H1 (cell line): ENCODE measurements at regions not wholly inside any gene's neighbourhood (a gene's known extent, or its start where the extent isn't known, plus 50 kb on each side); places are given as distances from the start of the nearest gene placed in this dataset.

Experiments
- CTCF ChIA-PET: fragments of 300-600 bp; sonication (Branson Sonifier 250); formaldehyde crosslinking; loops from one replicate; lab custom pipeline; 2021; ENCODE audit not compliant: partially characterized antibody; lab: Charles Lee
- POLR2A ChIA-PET: fragments of 300-600 bp; sonication (Branson Sonifier 250); formaldehyde crosslinking; loops from one replicate; lab custom pipeline; 2021; ENCODE audit warnings: inconsistent platforms; ENCODE audit not compliant: partially characterized antibody; lab: Charles Lee
- DNase-seq, 2 experiments: peaks; one replicate each; pipeline versions ENCODE4 v3.0.0 to v3.0.0-alpha.2; 2010 to 2022; ENCODE audit warnings: low spot score in 2 of 2, low read depth in 1 of 2, mixed read lengths in 1 of 2
- FAIRE-seq: peaks from 2 replicates; lab custom pipeline; 2011; peaks lifted over from hg19 to GRCh38; lab: Jason Lieb, UNC
- H2AFZ ChIP-seq: 2 replicates; pipeline ENCODE4 v1.8.1; 2012; ENCODE audit warnings: low read length, inconsistent platforms
- H2AK5ac ChIP-seq: 2 replicates; pipeline ENCODE4 v1.6.1; 2013; ENCODE audit warnings: low read depth, low read length
- H2BK120ac ChIP-seq: replicated peaks from 2 replicates; pipeline ENCODE3; 2013; ENCODE audit warnings: low read depth, low read length, inconsistent platforms
- H2BK12ac ChIP-seq: 2 replicates; pipeline ENCODE4 v1.6.1; 2013; ENCODE audit warnings: low read depth, low read length
- H2BK15ac ChIP-seq: 2 replicates; pipeline ENCODE4 v1.6.1; 2013; ENCODE audit warnings: low read length
- H2BK20ac ChIP-seq: 2 replicates; pipeline ENCODE4 v1.6.1; 2013; ENCODE audit warnings: low read length
- H2BK5ac ChIP-seq: 2 replicates; pipeline ENCODE4 v1.6.1; 2013; ENCODE audit warnings: low read depth, low read length
- H3K14ac ChIP-seq: 2 replicates; pipeline ENCODE4 v1.6.1; 2013; ENCODE audit warnings: inconsistent platforms; ENCODE audit not compliant: insufficient read length
- H3K18ac ChIP-seq: 2 replicates; pipeline ENCODE4 v1.6.1; 2013; ENCODE audit warnings: low read length; ENCODE audit errors: extremely low read depth
- H3K23ac ChIP-seq: 2 replicates; pipeline ENCODE4 v1.6.1; 2013; ENCODE audit warnings: inconsistent platforms; ENCODE audit not compliant: insufficient read length
- H3K23me2 ChIP-seq: 2 replicates; pipeline ENCODE4 v1.6.1; 2013; ENCODE audit warnings: low read depth, low read length
- H3K27ac ChIP-seq: 2 replicates; pipeline ENCODE4 v1.6.1; 2011; ENCODE audit warnings: low read depth, low read length, inconsistent platforms
- H3K27me3 ChIP-seq, 4 experiments: replicated peaks in 1 of 4; 1 replicate in 1 of 4; 2 replicates in 3 of 4; pipeline versions ENCODE4 v1.6.1 to v1.8.1; 2011 to 2013; ENCODE audit warnings: low read length in 3 of 4, mild to moderate bottlenecking in 3 of 4, inconsistent platforms in 2 of 4, mixed read lengths in 2 of 4, moderate library complexity in 1 of 4; ENCODE audit not compliant: control insufficient read depth in 3 of 4, insufficient read depth in 3 of 4; ENCODE audit errors: extremely low read depth in 1 of 4
- H3K36me3 ChIP-seq, 4 experiments: 2 replicates each; pipeline versions ENCODE4 v1.6.1 to v1.8.1; 2011 to 2013; ENCODE audit warnings: mild to moderate bottlenecking in 4 of 4, low read length in 3 of 4, moderate library complexity in 2 of 4, control low read depth in 1 of 4, inconsistent platforms in 1 of 4; ENCODE audit not compliant: insufficient read depth in 4 of 4, control insufficient read depth in 2 of 4
- H3K4ac ChIP-seq: replicated peaks from 2 replicates; pipeline ENCODE3; 2013; ENCODE audit warnings: low read length, low read depth, mixed read lengths, inconsistent platforms; ENCODE audit not compliant: insufficient read length
- H3K4me1 ChIP-seq, 4 experiments: replicated peaks in 1 of 4; 1 replicate in 1 of 4; 2 replicates in 3 of 4; pipeline versions ENCODE4 v1.6.1 to v1.8.1; 2011 to 2013; ENCODE audit warnings: low read length in 3 of 4, inconsistent platforms in 2 of 4, mixed read lengths in 1 of 4; ENCODE audit not compliant: insufficient read depth in 4 of 4, control insufficient read depth in 3 of 4
- H3K4me2 ChIP-seq, 2 experiments: 2 replicates each; pipeline versions ENCODE4 v1.6.1 to v1.8.1; 2011 to 2013; ENCODE audit warnings: low read depth in 2 of 2, low read length in 2 of 2, control low read depth in 1 of 2, inconsistent platforms in 1 of 2, mild to moderate bottlenecking in 1 of 2; ENCODE audit not compliant: insufficient read depth in 1 of 2
- H3K4me3 ChIP-seq, 4 experiments: fragments of 200-600, 300-600 bp in 1 of 4; sonication (generic), shearing (Covaris generic), sonication (Bioruptor Twin) in 1 of 4; 2 replicates each; pipeline versions ENCODE4 v1.5.1 to v1.8.1; 2011 to 2016; ENCODE audit warnings: low read length in 4 of 4, low read depth in 3 of 4, control low read depth in 2 of 4, inconsistent platforms in 2 of 4, mild to moderate bottlenecking in 2 of 4, mixed read lengths in 1 of 4, moderate library complexity in 1 of 4; ENCODE audit not compliant: insufficient read depth in 2 of 4; ENCODE audit errors: extremely low read depth in 1 of 4
- H3K56ac ChIP-seq: replicated peaks from 2 replicates; pipeline ENCODE3; 2013; ENCODE audit warnings: low read depth, mild to moderate bottlenecking, mixed read lengths, low read length, inconsistent platforms; ENCODE audit not compliant: insufficient read length
- H3K79me1 ChIP-seq: 2 replicates; pipeline ENCODE4 v1.6.1; 2013; ENCODE audit warnings: low read depth, low read length, control low read depth
- H3K79me2 ChIP-seq, 2 experiments: 2 replicates each; pipeline versions ENCODE4 v1.6.1 to v1.8.1; 2012 to 2013; ENCODE audit warnings: low read length in 2 of 2, mild to moderate bottlenecking in 2 of 2, inconsistent platforms in 1 of 2; ENCODE audit not compliant: insufficient read depth in 2 of 2, control insufficient read depth in 1 of 2
- H3K9ac ChIP-seq, 4 experiments: replicated peaks in 1 of 4; 1 replicate in 1 of 4; 2 replicates in 3 of 4; pipeline versions ENCODE4 v1.6.1 to v1.8.1; 2011 to 2013; ENCODE audit warnings: low read depth in 3 of 4, low read length in 3 of 4, control low read depth in 2 of 4, mild to moderate bottlenecking in 2 of 4, moderate library complexity in 2 of 4, inconsistent platforms in 1 of 4; ENCODE audit errors: extremely low read depth in 1 of 4
- H3K9me3 ChIP-seq, 2 experiments: 2 replicates each; pipeline versions ENCODE4 v1.6.1 to v1.8.1; 2012 to 2013; ENCODE audit warnings: mild to moderate bottlenecking in 2 of 2, moderate library complexity in 2 of 2, control low read depth in 1 of 2, inconsistent platforms in 1 of 2, low read depth in 1 of 2, low read length in 1 of 2, mixed read lengths in 1 of 2; ENCODE audit not compliant: insufficient read depth in 2 of 2
- H4K20me1 ChIP-seq, 2 experiments: replicated peaks in 1 of 2; 2 replicates each; pipeline versions ENCODE3 to v1.8.1; 2011 to 2013; ENCODE audit warnings: inconsistent platforms in 2 of 2, low read length in 2 of 2, mild to moderate bottlenecking in 1 of 2; ENCODE audit not compliant: insufficient read depth in 2 of 2, control insufficient read depth in 1 of 2
- H4K5ac ChIP-seq: 2 replicates; pipeline ENCODE4 v1.6.1; 2013; ENCODE audit warnings: low read length, low read depth, mixed read lengths, inconsistent platforms; ENCODE audit not compliant: insufficient read length
- H4K8ac ChIP-seq: 2 replicates; pipeline ENCODE4 v1.8.0; 2013; ENCODE audit warnings: mild to moderate bottlenecking, moderate library complexity, low read length, inconsistent platforms; ENCODE audit not compliant: insufficient read depth; ENCODE audit errors: extremely low read depth
- H4K91ac ChIP-seq: replicated peaks from 2 replicates; pipeline ENCODE3; 2013; ENCODE audit warnings: low read length, mixed read lengths, inconsistent platforms; ENCODE audit not compliant: insufficient read length
- ASH2L ChIP-seq: fragments of 200-600, 300-600 bp; sonication (generic); IDR thresholded peaks from one replicate; pipeline ENCODE4 v1.7.1; 2017; ENCODE audit warnings: low read length
- CBX8 ChIP-seq: fragments of 300-800, 300-1000 bp; sonication (generic); IDR thresholded peaks from 2 replicates; pipeline ENCODE4 v1.7.1; 2016; ENCODE audit warnings: low read depth, low read length, borderline replicate concordance
- CHD1 ChIP-seq: IDR thresholded peaks from 2 replicates; pipeline ENCODE4 v1.6.1; 2012; ENCODE audit warnings: low read depth, low read length, improper control_type of control experiment
- CHD2 ChIP-seq: IDR thresholded peaks from 2 replicates; pipeline ENCODE4 v1.6.1; 2012; ENCODE audit warnings: low read length, improper control_type of control experiment
- JUN ChIP-seq: IDR thresholded peaks from 2 replicates; pipeline ENCODE4 v1.6.1; 2011; ENCODE audit warnings: low read depth, mild to moderate bottlenecking, improper control_type of control experiment, low read length
- KDM1A ChIP-seq: fragments of 200-600, 300-600 bp; sonication (generic); IDR thresholded peaks from 2 replicates; pipeline ENCODE4 v1.7.1; 2016; ENCODE audit warnings: mild to moderate bottlenecking, low read length, borderline replicate concordance
- KDM5A ChIP-seq: fragments of 200-600 bp; IDR thresholded peaks from 2 replicates; pipeline ENCODE4 v1.7.1; 2012; ENCODE audit warnings: mild to moderate bottlenecking, low read length, inconsistent platforms, mixed read lengths
- NRF1 ChIP-seq: IDR thresholded peaks from 2 replicates; pipeline ENCODE4 v1.6.1; 2011; ENCODE audit warnings: mild to moderate bottlenecking, low read depth, low read length, improper control_type of control experiment
- POU5F1 ChIP-seq: IDR thresholded peaks from 2 replicates; pipeline ENCODE4 v1.6.1; 2011; ENCODE audit warnings: low read depth, mild to moderate bottlenecking, low read length, moderate library complexity
- RBBP5 ChIP-seq: IDR thresholded peaks from 2 replicates; pipeline ENCODE4 v1.7.1; 2012; ENCODE audit warnings: low read depth, mild to moderate bottlenecking, inconsistent platforms, low read length, moderate library complexity, borderline replicate concordance
- RXRA ChIP-seq: IDR thresholded peaks from 2 replicates; pipeline ENCODE4 v1.6.1; 2011; ENCODE audit warnings: low read depth, mild to moderate bottlenecking, low read length, moderate library complexity; ENCODE audit not compliant: insufficient read depth
- SRF ChIP-seq: IDR thresholded peaks from 2 replicates; pipeline ENCODE4 v1.6.1; 2011; ENCODE audit warnings: mild to moderate bottlenecking, low read depth, low read length, moderate library complexity
- TAF1 ChIP-seq: IDR thresholded peaks from 2 replicates; pipeline ENCODE4 v1.6.1; 2011; ENCODE audit warnings: mild to moderate bottlenecking, low read depth, low read length
- TCF12 ChIP-seq: IDR thresholded peaks from 2 replicates; pipeline ENCODE4 v1.6.1; 2011; ENCODE audit warnings: low read depth, mild to moderate bottlenecking, low read length
- YY1 ChIP-seq: IDR thresholded peaks from 2 replicates; pipeline ENCODE4 v1.6.1; 2011; ENCODE audit warnings: low read depth, mild to moderate bottlenecking, low read length
- ZNF274 ChIP-seq: IDR thresholded peaks from 2 replicates; pipeline ENCODE4 v1.7.0; 2012; ENCODE audit warnings: low read length, borderline replicate concordance; ENCODE audit errors: extremely low read depth
- WGBS, 2 experiments: shearing (Covaris generic) in 1 of 2; methylation state at CpG; one replicate each; pipeline versions ENCODE4 v1.1.6 to v1.1.7; 2013 to 2015; ENCODE audit warnings: low lambda C conversion rate in 2 of 2, mixed read lengths in 2 of 2, inconsistent platforms in 1 of 2, low coverage in 1 of 2, missing lambda C conversion rate in 1 of 2; ENCODE audit not compliant: insufficient replicate concordance in 2 of 2, insufficient coverage in 1 of 2, insufficient read length in 1 of 2; ENCODE audit errors: extremely low coverage in 1 of 2, missing lambda C conversion rate in 1 of 2; 5-methylcytosine and 5-hydroxymethylcytosine counted together

- Histone ChIP-seq H3K36me3 (no peaks in the 10 kb centered on the region), H3K4me3 (no peak overlapping the region), H4K91ac (no peak overlapping the region), H2AFZ (no peak overlapping the region), H3K18ac (no peak overlapping the region; the same call in 1 of the 2 replicates), H3K56ac (no peak overlapping the region), H3K27ac (no peak overlapping the region), H3K4me1 (peaks cover 0 to 6% (median 4%) of the 10 kb centered on the region in 4 experiments; a peak in 5 of 7 replicates), H2BK120ac (no peak overlapping the region), H2BK12ac (no peak overlapping the region), H3K9me3 (peaks cover 0 to 3% of the 10 kb centered on the region in 2 experiments; a peak in 3 of 4 replicates), H3K4me2 (no peak overlapping the region), H2BK20ac (no peak overlapping the region), H3K23ac (no peak overlapping the region), H4K20me1 (peaks cover 0 to 17% of the 10 kb centered on the region in 2 experiments), H2AK5ac (no peak overlapping the region), H3K27me3 (peaks cover 0 to 6% (median 1%) of the 10 kb centered on the region in 4 experiments; a peak in 3 of 7 replicates), H3K79me1 (peaks cover 6% of the 10 kb centered on the region), H4K8ac (no peak overlapping the region), H3K14ac (no peak overlapping the region), H3K23me2 (peaks cover 24% of the 10 kb centered on the region), H3K79me2 (no peaks in the 10 kb centered on the region), H2BK5ac (no peak overlapping the region), H3K9ac (no peak overlapping the region), H4K5ac (no peak overlapping the region), H3K4ac (no peak overlapping the region), H2BK15ac (no peak overlapping the region)
- FAIRE-seq (no peak), DNase-seq (no peak)
- WGBS, 2 experiments, result 81% methylated on average over 7 of the region's 8 CpGs; no CpG with 5 or more reads in 1 of the 2 experiments
- ChIA-PET CTCF (no interaction called here), POLR2A (no interaction called here)
- TF ChIP-seq RBBP5, result no peak
- no peak for TF ChIP-seq TCF12
- no peak for TF ChIP-seq CHD2
- no peak for TF ChIP-seq RXRA
- no peak for TF ChIP-seq YY1
- no peak for TF ChIP-seq CBX8
- TF ChIP-seq POU5F1, result no peak
- TF ChIP-seq JUN, result no peak
- no peak for TF ChIP-seq CHD1
- no peak for TF ChIP-seq KDM5A
- TF ChIP-seq KDM1A, result no peak
- no peak for TF ChIP-seq ASH2L
- TF ChIP-seq ZNF274, result no peak
- no peak for TF ChIP-seq TAF1
- no peak for TF ChIP-seq SRF
- no peak for TF ChIP-seq NRF1
These were observed 86.3 kb upstream of the PRR5 start for GRCh38 chr22:44615602-44616180.
